ENCODE measurements at regions not wholly inside any gene's neighbourhood (a gene's known extent, or its start where the extent isn't known, plus 50 kb on each side); places are given as distances from the start of the nearest gene placed in this dataset.

DNA sequence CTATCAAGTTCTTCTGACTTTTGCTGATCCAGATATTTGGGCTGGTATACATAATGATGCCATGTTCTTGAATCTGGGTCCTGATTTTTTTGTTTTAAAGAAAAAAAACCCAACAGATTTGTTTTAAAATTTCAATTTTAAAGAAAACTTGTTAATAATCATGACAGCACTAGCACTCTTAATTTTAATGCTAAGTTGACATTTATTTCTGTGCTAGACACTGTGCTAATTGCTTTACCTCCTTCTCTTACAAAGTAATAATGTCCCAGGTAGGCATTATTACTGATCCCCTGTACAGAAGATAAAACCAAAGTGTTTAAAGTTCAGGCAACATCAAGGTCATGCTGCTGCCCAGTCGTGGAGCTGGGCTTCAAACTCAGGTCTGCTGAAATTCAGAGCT, 101.9 kb downstream of the ZNF608 start:
- Histone ChIP-seq H3K4me3 (no peak overlapping the region), H3K27ac (no peak overlapping the region), H3K4me1 (peaks cover 12 to 14% of the 10 kb centered on the region in 2 donors), H3K27me3 (no peaks in the 10 kb centered on the region), H3K36me3 (peaks cover 0 to 27% of the 10 kb centered on the region in 2 donors), H3K9me3 (no peaks in the 10 kb centered on the region)
- DNase-seq (no peak), ATAC-seq (no peak)
- no peak for TF ChIP-seq POLR2A (IDR thresholded peaks at IDR 0.05)
- TF ChIP-seq, protein P1, sequence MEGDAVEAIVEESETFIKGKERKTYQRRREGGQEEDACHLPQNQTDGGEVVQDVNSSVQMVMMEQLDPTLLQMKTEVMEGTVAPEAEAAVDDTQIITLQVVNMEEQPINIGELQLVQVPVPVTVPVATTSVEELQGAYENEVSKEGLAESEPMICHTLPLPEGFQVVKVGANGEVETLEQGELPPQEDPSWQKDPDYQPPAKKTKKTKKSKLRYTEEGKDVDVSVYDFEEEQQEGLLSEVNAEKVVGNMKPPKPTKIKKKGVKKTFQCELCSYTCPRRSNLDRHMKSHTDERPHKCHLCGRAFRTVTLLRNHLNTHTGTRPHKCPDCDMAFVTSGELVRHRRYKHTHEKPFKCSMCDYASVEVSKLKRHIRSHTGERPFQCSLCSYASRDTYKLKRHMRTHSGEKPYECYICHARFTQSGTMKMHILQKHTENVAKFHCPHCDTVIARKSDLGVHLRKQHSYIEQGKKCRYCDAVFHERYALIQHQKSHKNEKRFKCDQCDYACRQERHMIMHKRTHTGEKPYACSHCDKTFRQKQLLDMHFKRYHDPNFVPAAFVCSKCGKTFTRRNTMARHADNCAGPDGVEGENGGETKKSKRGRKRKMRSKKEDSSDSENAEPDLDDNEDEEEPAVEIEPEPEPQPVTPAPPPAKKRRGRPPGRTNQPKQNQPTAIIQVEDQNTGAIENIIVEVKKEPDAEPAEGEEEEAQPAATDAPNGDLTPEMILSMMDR (IDR thresholded peaks at IDR 0.05 in 4 of 5, conservative IDR thresholded peaks at IDR 0.05 in 1 of 5), result no peak
- intact Hi-C loops (cut with DNase I; ENCODE audit: low total_unique reads) (no loop called here), in situ Hi-C loops (cut with MboI; ENCODE audit: low sequenced_read_pairs in 4 of 4) (no loop called here)

DNA sequence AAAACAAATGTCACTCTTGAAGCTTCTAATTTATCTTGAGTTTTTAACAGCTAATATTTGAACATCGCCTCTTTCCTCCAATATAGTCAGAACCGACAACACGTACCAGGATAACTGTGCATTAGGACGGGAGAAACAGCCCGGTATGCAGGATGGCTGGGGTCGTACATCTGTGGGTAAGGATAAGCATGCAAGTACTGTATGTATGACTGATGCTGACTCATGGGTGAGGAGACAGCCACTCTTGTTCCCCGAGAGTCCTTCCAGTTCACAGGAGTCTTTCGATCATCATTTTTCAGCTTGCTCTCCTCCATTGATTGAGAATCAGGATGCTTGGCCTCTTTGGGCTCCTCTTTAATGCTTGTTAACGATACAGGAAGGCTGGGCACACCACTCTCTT, 102.3 kb downstream of the ZNF608 start:
- H3K27me3 ChIP-seq, result no peaks in the 10 kb centered on the region

DNA sequence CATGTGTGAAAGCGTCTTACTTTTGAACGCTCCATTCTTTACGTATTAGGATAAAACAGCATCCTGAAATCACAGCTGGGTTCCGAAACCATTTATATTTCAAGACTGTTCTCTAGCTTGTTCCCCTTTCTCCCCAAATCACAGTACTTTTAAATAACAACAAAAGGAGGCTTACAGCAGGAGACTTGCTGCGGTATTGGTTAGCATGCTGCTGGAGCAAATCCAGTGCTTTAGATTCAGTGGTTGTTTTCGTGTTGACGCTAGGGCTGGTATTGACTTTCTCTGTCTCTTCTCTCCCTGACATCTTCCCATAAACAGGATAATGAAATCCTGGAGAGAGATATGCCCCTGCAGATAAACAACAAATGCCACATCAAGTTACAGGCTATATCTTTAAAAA, 103.1 kb downstream of the ZNF608 start:
- H3K27ac ChIP-seq, result no peak overlapping the region
- in situ Hi-C loops (cut with MboI; ENCODE audit: low sequenced_read_pairs in 4 of 4) (no loop called here), intact Hi-C loops (cut with DNase I; ENCODE audit: low total_unique reads) (no loop called here)
- H3K4me1 ChIP-seq, result peaks cover 1% of the 10 kb centered on the region in 2 donors
- ATAC-seq (no peak), DNase-seq (no peak)
- H3K4me3 ChIP-seq, result no peak overlapping the region
- TF ChIP-seq POLR2A (IDR thresholded peaks at IDR 0.05), result no peak
- TF ChIP-seq, protein P1 (IDR thresholded peaks at IDR 0.05 in 4 of 5, conservative IDR thresholded peaks at IDR 0.05 in 1 of 5), result no peak
- no peaks in the 10 kb centered on the region for H3K9me3 ChIP-seq
- H3K27me3 ChIP-seq, result no peaks in the 10 kb centered on the region
- peaks cover 0 to 27% of the 10 kb centered on the region in 2 donors for H3K36me3 ChIP-seq

More for the DNA sequence above, 102.3 kb downstream of the ZNF608 start:
- no peak for TF ChIP-seq POLR2A (IDR thresholded peaks at IDR 0.05)
- TF ChIP-seq, protein P1 (IDR thresholded peaks at IDR 0.05 in 4 of 5, conservative IDR thresholded peaks at IDR 0.05 in 1 of 5), result no peak
- in situ Hi-C loops (cut with MboI; ENCODE audit: low sequenced_read_pairs in 4 of 4) (no loop called here), intact Hi-C loops (cut with DNase I; ENCODE audit: low total_unique reads) (no loop called here)
- Histone ChIP-seq H3K4me1 (peaks cover 8 to 9% of the 10 kb centered on the region in 2 donors), H3K9me3 (no peaks in the 10 kb centered on the region), H3K4me3 (no peak overlapping the region), H3K27ac (no peak overlapping the region), H3K36me3 (peaks cover 0 to 27% of the 10 kb centered on the region in 2 donors)
- DNase-seq (no peak), ATAC-seq (no peak)

DNA sequence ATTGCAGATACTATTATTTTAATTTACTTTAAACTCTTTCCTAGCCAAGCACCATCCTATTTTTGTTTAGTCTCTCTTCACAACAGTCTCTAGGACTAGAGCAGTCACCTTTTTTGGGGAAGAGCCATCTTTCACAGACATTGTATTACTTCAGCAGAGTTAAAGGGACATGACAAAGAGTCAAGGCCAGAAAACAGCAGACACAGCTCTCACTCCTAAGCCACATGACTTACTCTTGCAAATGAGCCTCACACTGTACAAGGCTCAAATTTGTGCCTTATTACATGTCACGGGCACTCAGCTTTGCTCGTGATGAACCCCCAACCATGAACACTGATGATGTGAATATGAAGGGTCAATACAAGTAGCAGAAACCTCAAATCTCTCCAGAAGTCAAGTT, 104.3 kb downstream of the ZNF608 start:
- Histone ChIP-seq H3K36me3 (peaks cover 0 to 27% of the 10 kb centered on the region in 2 donors), H3K4me3 (no peak overlapping the region), H3K27ac (no peak overlapping the region), H3K4me1 (no peaks in the 10 kb centered on the region), H3K27me3 (no peaks in the 10 kb centered on the region), H3K9me3 (no peaks in the 10 kb centered on the region)
- in situ Hi-C loops (cut with MboI; ENCODE audit: low sequenced_read_pairs in 4 of 4), result no loop called here
- DNase-seq (no peak), ATAC-seq (no peak)
- no peak for TF ChIP-seq POLR2A (IDR thresholded peaks at IDR 0.05)
- TF ChIP-seq, protein P1 (IDR thresholded peaks at IDR 0.05 in 4 of 5, conservative IDR thresholded peaks at IDR 0.05 in 1 of 5), result no peak
- intact Hi-C loops (cut with DNase I; ENCODE audit: low total_unique reads), result no loop called here

DNA sequence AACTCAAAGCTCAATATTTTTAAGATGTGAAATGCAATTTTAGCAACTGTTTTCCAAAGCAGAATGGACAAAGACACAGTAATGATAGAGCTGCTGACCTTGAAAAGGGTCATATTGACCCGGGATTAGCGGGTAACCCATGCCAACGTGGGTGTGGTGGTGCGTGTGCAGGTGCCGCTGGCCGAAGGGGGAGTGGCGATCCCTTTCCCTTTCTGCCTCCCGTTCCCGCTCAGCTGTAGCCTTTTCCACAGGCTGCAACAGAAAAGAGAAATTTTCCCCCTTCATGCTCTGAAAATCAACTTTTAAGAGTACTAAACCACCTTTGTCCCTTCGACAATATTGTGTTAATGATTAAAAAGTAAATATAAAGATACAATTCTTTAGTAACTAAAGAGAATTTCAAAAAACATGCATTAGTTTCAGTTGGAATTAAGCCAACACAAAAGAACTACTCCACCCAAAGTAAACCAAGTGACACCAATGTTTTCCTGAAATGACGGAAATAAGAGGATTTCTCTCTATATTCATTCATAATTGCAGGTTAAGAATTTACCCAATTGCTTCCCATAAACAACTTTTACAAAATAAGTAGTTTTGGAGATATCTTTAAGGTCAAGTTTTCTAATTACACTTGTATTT, 105.2 kb downstream of the ZNF608 start:
- TF ChIP-seq, protein P1 (IDR thresholded peaks at IDR 0.05 in 4 of 5, conservative IDR thresholded peaks at IDR 0.05 in 1 of 5), result no peak
- TF ChIP-seq POLR2A (IDR thresholded peaks at IDR 0.05), result no peak
- no peaks in the 10 kb centered on the region for H3K4me1 ChIP-seq
- DNase-seq, result no peak
- in situ Hi-C loops (cut with MboI; ENCODE audit: low sequenced_read_pairs in 4 of 4) (no loop called here), intact Hi-C loops (cut with DNase I; ENCODE audit: low total_unique reads) (no loop called here)
- H3K4me3 ChIP-seq, result no peak overlapping the region
- no peaks in the 10 kb centered on the region for H3K27me3 ChIP-seq
- H3K27ac ChIP-seq, result no peak overlapping the region
- ATAC-seq, result no peak
- H3K36me3 ChIP-seq, result peaks cover 0 to 22% of the 10 kb centered on the region in 2 donors
- no peaks in the 10 kb centered on the region for H3K9me3 ChIP-seq

Measured in gastrocnemius medialis (tissue), 4 donors.